ENCODE measurements at regions not wholly inside any gene's neighbourhood (a gene's known extent, or its start where the extent isn't known, plus 50 kb on each side); places are given as distances from the start of the nearest gene placed in this dataset.

DNA sequence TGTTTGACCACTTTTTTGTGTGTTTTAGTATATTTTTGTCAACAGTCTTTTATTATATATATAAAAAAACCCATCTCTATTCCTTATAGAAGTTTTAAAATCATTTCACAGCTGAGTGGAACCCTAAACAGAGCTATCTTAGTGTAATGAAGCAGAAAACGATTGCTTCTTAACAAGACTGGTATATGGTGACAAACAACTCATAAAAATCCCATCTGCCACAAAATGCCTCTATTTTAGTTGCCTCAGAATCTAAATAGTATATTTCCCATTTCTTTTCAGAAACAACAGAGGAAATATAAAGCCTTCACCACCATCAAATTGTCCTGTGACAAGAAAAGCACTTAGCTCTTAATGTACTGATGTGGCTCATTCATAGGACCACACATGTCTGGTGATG is 322.4 kb downstream of the ATP23 start:
- TF ChIP-seq, protein P1, sequence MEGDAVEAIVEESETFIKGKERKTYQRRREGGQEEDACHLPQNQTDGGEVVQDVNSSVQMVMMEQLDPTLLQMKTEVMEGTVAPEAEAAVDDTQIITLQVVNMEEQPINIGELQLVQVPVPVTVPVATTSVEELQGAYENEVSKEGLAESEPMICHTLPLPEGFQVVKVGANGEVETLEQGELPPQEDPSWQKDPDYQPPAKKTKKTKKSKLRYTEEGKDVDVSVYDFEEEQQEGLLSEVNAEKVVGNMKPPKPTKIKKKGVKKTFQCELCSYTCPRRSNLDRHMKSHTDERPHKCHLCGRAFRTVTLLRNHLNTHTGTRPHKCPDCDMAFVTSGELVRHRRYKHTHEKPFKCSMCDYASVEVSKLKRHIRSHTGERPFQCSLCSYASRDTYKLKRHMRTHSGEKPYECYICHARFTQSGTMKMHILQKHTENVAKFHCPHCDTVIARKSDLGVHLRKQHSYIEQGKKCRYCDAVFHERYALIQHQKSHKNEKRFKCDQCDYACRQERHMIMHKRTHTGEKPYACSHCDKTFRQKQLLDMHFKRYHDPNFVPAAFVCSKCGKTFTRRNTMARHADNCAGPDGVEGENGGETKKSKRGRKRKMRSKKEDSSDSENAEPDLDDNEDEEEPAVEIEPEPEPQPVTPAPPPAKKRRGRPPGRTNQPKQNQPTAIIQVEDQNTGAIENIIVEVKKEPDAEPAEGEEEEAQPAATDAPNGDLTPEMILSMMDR (IDR thresholded peaks at IDR 0.05) = no peak
- TF ChIP-seq EZH2 (IDR thresholded peaks at IDR 0.05; ENCODE audit: borderline replicate concordance, insufficient read depth, low read depth, low read length, poor library complexity, severe bottlenecking) = no peak

All from B cell (primary cell).